ENCODE measurements at regions not wholly inside any gene's neighbourhood (a gene's known extent, or its start where the extent isn't known, plus 50 kb on each side); places are given as distances from the start of the nearest gene placed in this dataset.

DNA sequence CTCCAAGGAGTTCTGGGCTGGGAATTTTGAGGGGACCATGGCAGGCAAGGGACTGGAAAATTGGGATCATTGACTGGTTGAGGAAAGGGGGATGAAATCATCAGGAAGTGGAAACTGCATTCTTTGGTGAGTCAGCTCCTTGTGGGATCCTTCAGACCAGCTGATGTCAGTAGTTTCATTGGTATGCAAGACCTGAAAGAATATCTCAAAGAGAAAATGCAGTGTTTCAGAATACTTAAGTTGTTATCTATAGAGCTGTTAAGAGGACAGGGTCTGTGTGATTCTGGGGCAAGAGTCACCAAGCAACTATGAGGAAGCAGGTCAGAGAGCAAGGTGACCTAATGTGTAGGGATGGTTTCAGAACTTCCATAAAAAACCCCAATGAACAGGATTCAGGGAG, 595.9 kb upstream of the AUTS2 start:
- peak; percentile 23 for DNase-seq
- TF ChIP-seq, protein P1, sequence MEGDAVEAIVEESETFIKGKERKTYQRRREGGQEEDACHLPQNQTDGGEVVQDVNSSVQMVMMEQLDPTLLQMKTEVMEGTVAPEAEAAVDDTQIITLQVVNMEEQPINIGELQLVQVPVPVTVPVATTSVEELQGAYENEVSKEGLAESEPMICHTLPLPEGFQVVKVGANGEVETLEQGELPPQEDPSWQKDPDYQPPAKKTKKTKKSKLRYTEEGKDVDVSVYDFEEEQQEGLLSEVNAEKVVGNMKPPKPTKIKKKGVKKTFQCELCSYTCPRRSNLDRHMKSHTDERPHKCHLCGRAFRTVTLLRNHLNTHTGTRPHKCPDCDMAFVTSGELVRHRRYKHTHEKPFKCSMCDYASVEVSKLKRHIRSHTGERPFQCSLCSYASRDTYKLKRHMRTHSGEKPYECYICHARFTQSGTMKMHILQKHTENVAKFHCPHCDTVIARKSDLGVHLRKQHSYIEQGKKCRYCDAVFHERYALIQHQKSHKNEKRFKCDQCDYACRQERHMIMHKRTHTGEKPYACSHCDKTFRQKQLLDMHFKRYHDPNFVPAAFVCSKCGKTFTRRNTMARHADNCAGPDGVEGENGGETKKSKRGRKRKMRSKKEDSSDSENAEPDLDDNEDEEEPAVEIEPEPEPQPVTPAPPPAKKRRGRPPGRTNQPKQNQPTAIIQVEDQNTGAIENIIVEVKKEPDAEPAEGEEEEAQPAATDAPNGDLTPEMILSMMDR (IDR thresholded peaks at IDR 0.05; ENCODE audit: low read depth, low read length, missing control alignments), result no peak
- in situ Hi-C loops (cut with HindIII; ENCODE audit: low pct_ligation_motif_present, low sequenced_read_pairs), result no loop called here
- Histone ChIP-seq H3K4me3 (ENCODE audit: low read depth, low read length) (no peak overlapping the region), H3K36me3 (replicated peaks) (no peaks in the 10 kb centered on the region), H3K27me3 (replicated peaks) (no peaks in the 10 kb centered on the region), H3K27ac (no peak overlapping the region)

GRCh38 chr7:69012149-69012548, 586.1 kb upstream of the AUTS2 start:
- TF ChIP-seq, protein P1 (IDR thresholded peaks at IDR 0.05; ENCODE audit: low read depth, low read length, missing control alignments), result no peak
- Histone ChIP-seq H3K4me3 (ENCODE audit: low read depth, low read length) (no peak overlapping the region), H3K27ac (no peak overlapping the region), H3K36me3 (replicated peaks) (no peaks in the 10 kb centered on the region), H3K27me3 (replicated peaks) (no peaks in the 10 kb centered on the region)
- DNase-seq, result no peak
- in situ Hi-C loops (cut with HindIII; ENCODE audit: low pct_ligation_motif_present, low sequenced_read_pairs), result no loop called here

GRCh38 chr7:69017208-69017607, 581.1 kb upstream of the AUTS2 start:
- in situ Hi-C loops (cut with HindIII; ENCODE audit: low pct_ligation_motif_present, low sequenced_read_pairs), result no loop called here
- Histone ChIP-seq H3K36me3 (replicated peaks) (no peaks in the 10 kb centered on the region), H3K27ac (no peak overlapping the region), H3K4me3 (ENCODE audit: low read depth, low read length) (no peak overlapping the region), H3K27me3 (replicated peaks) (no peaks in the 10 kb centered on the region)
- no peak for DNase-seq
- TF ChIP-seq, protein P1 (IDR thresholded peaks at IDR 0.05; ENCODE audit: low read depth, low read length, missing control alignments), result no peak

- Histone ChIP-seq H3K27me3 (replicated peaks) (no peaks in the 10 kb centered on the region), H3K4me3 (ENCODE audit: low read depth, low read length) (no peak overlapping the region), H3K36me3 (replicated peaks) (no peaks in the 10 kb centered on the region), H3K27ac (no peak overlapping the region)
- in situ Hi-C loops (cut with HindIII; ENCODE audit: low pct_ligation_motif_present, low sequenced_read_pairs), result no loop called here
- DNase-seq, result no peak
- TF ChIP-seq, protein P1 (IDR thresholded peaks at IDR 0.05; ENCODE audit: low read depth, low read length, missing control alignments), result no peak
Measured at GRCh38 chr7:69018200-69018599, 580.1 kb upstream of the AUTS2 start.

DNA sequence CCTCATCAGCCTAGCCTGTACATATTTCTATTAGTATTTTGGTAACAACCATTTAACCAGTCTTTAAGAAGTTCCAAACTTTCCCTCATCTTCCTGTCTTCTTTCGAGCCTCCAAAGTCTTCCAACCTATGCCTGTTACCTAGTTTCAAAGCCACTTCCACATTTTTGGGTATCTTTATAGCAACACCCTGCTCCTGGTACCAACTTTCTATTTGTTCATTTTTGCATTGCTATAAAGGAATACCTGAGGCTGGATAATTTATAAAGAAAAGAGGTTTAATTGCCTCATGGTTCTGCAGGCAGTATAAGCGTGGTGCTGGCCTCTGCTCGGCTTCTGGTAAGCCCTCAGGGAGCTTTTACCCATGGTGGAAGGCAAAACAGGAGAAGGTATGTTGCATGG, 578.8 kb upstream of the AUTS2 start:
- Histone ChIP-seq H3K27me3 (replicated peaks) (no peaks in the 10 kb centered on the region), H3K36me3 (replicated peaks) (no peaks in the 10 kb centered on the region), H3K27ac (no peak overlapping the region), H3K4me3 (ENCODE audit: low read depth, low read length) (no peak overlapping the region)
- in situ Hi-C loops (cut with HindIII; ENCODE audit: low pct_ligation_motif_present, low sequenced_read_pairs), result no loop called here
- TF ChIP-seq, protein P1 (IDR thresholded peaks at IDR 0.05; ENCODE audit: low read depth, low read length, missing control alignments), result no peak
- DNase-seq, result no peak

DNA sequence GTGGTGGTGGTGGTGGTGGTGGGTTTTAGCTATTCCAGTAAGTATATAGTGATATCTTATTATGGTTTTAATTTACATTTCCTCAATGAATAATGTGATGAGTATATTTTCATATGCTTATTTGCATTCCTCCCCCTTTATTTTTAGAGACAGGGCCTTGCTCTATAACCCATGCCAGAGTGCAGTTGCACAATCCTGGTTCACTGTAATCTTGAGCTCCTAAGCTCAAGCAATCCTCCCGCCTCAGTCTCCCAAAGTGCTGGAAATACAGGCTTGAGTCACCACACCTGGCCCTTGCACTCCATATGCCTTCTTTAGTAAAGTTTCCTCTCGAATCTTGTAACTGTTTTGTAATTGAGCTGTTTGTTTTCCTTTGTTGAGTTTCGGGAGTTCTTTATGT, 577.7 kb upstream of the AUTS2 start:
- TF ChIP-seq, protein P1 (IDR thresholded peaks at IDR 0.05; ENCODE audit: low read depth, low read length, missing control alignments), result no peak
- no peaks in the 10 kb centered on the region for H3K27me3 ChIP-seq (replicated peaks)
- in situ Hi-C loops (cut with HindIII; ENCODE audit: low pct_ligation_motif_present, low sequenced_read_pairs), result no loop called here
- DNase-seq, result no peak
- H3K27ac ChIP-seq, result no peak overlapping the region
- no peaks in the 10 kb centered on the region for H3K36me3 ChIP-seq (replicated peaks)
- H3K4me3 ChIP-seq (ENCODE audit: low read depth, low read length), result no peak overlapping the region
